Smooth muscle cell of the brain vasculature (primary cell): ENCODE measurements at regions not wholly inside any gene's neighbourhood (a gene's known extent, or its start where the extent isn't known, plus 50 kb on each side); places are given as distances from the start of the nearest gene placed in this dataset.

Experiments
- DNase-seq: peaks from one replicate; pipeline ENCODE4 v3.0.0-alpha.2; 2012; ENCODE audit warnings: low read depth, low spot score

- no peak for DNase-seq
Measured at GRCh38 chr21:41593051-41593759, 85.2 kb upstream of the TMPRSS2 start.

GRCh38 chr21:41589620-41590175, 81.7 kb upstream of the TMPRSS2 start:
- no peak for DNase-seq

GRCh38 chr21:41589131-41589530, 81.2 kb upstream of the TMPRSS2 start:
- DNase-seq: no peak

- DNase-seq: no peak
Measured at GRCh38 chr21:41585199-41585994, 77.4 kb upstream of the TMPRSS2 start.

GRCh38 chr21:41584603-41585176, 76.7 kb upstream of the TMPRSS2 start:
- DNase-seq: no peak

- peak; percentile 52 for DNase-seq
Measured at GRCh38 chr21:41583274-41583790, 75.4 kb upstream of the TMPRSS2 start.

- no peak for DNase-seq
Measured at GRCh38 chr21:41582866-41583265, 74.9 kb upstream of the TMPRSS2 start.

GRCh38 chr21:41582298-41582840, 74.4 kb upstream of the TMPRSS2 start:
- no peak for DNase-seq

- no peak for DNase-seq
Measured at GRCh38 chr21:41581592-41582228, 73.8 kb upstream of the TMPRSS2 start.

- no peak for DNase-seq
Measured at GRCh38 chr21:41580758-41581554, 73.0 kb upstream of the TMPRSS2 start.

GRCh38 chr21:41579692-41580091, 71.7 kb upstream of the TMPRSS2 start:
- no peak for DNase-seq

- DNase-seq: no peak
Measured at GRCh38 chr21:41578716-41579115, 70.8 kb upstream of the TMPRSS2 start.

- DNase-seq: no peak
Measured at GRCh38 chr21:41578083-41578482, 70.1 kb upstream of the TMPRSS2 start.

- DNase-seq: no peak
Measured at GRCh38 chr21:41576013-41576615, 68.2 kb upstream of the TMPRSS2 start.

- DNase-seq: no peak
Measured at GRCh38 chr21:41573902-41574690, 66.1 kb upstream of the TMPRSS2 start.

- no peak for DNase-seq
Measured at GRCh38 chr21:41571938-41572510, 64.1 kb upstream of the TMPRSS2 start.

- no peak for DNase-seq
Measured at GRCh38 chr21:41570791-41571355, 62.9 kb upstream of the TMPRSS2 start.

- no peak for DNase-seq
Measured at GRCh38 chr21:41568606-41569385, 60.8 kb upstream of the TMPRSS2 start.
